HG02885 (cell line): ENCODE measurements at regions not wholly inside any gene's neighbourhood (a gene's known extent, or its start where the extent isn't known, plus 50 kb on each side); places are given as distances from the start of the nearest gene placed in this dataset.
"Not testable (repeated sequence)": the region's sequence is repeated elsewhere in the genome, so short reads cannot be mapped to it uniquely, and the experiment has no call there.

Experiments
- ATAC-seq: cut with Tn5 transposase; IDR thresholded peaks from one replicate; pipeline ENCODE4 v1.9.1; 2021; ENCODE audit warnings: mild to moderate bottlenecking; ENCODE audit not compliant: unreplicated experiment, poor library complexity

GRCh38 chr11:129625930-129626329, 189.7 kb upstream of the TMEM45B start:
- no peak for ATAC-seq

GRCh38 chr11:129631201-129631600, 184.4 kb upstream of the TMEM45B start:
- ATAC-seq, result no peak

GRCh38 chr11:129636926-129637325, 178.7 kb upstream of the TMEM45B start:
- no peak for ATAC-seq

DNA sequence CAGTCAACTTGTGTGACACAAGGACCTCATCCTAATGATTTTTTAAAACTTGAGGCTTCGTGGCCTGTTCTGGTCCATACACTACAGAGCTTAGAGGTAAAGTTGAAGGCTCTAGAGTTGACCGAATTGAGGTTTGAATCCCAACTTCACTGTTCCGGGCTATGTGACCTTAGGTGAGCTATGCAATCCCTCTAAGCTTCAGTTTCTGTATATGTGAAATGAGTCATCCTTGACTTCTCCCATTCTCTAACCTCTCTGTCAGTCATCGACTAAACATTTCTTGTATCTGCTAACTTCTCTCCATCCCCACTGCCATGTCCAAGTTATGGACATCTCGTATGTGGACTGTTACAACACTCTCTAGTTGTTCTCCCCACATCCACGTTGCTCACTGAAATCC, 178.2 kb upstream of the TMEM45B start:
- no peak for ATAC-seq

- ATAC-seq, result no peak
These were observed 177.5 kb upstream of the TMEM45B start for GRCh38 chr11:129637983-129638776.

- ATAC-seq, result no peak
These were observed 176.3 kb upstream of the TMEM45B start for GRCh38 chr11:129639300-129639699.

DNA sequence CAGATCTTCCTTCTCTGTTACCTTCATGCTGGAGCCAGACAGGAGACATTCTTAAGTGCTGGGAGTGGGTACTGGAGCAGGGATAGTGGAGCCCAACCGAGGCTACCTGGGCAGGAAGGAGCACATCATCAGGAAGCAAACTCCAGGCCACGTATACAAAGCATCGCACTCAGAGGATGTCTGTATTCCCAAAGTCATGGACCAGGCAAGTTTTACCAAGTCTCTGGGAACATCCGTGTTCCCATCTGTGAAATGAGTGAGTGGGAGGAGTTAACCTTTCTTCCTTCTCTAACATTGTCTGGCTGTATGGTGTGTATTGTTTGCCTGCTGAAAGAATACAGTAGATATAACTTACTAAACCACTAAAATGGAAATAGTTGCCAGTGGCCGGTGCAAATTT, 175.0 kb upstream of the TMEM45B start:
- ATAC-seq, result no peak

- no peak for ATAC-seq
These were observed 172.5 kb upstream of the TMEM45B start for GRCh38 chr11:129643031-129643721.

DNA sequence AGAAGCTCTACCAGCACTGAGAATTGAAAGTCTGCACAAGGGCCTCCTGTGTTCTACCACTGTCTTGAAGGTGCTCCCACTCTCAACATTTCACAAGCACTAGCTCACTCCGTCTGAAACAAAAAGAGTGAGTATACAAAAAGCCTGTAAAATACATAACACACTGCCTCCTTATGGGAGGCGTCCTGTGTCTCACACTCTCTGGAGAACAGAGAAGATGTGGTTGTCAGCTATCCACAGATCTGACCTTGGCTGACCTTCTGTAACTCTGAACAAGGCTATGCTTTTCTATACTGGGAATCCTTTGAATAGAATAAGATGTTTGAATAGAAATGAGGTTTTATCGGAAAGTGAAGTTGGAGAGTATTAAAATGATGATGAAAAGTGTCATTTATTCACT, 171.3 kb upstream of the TMEM45B start:
- no peak for ATAC-seq

DNA sequence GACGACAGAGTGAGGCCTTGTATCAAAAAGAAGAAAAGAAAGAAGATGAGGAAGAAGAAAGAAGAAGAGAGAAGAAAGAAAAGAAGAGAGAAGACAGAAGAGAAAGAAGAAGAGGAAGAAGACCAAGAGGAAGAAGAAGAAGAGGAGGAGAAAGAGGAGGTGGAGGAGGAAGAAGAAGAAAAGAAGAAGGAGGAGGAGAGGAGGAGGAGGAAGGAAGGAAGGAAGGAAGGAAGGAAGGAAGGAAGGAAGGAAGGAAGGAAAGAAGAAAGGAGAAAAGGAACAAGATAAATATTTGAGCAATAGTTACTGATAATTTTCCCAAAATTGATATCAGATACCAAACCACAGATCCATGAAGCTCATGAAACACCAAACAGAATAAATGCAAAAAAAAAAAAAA, 169.7 kb upstream of the TMEM45B start:
- no peak for ATAC-seq

- ATAC-seq, result not testable (repeated sequence)
These were observed 165.6 kb upstream of the TMEM45B start for GRCh38 chr11:129650044-129650443.

- no peak for ATAC-seq
These were observed 162.8 kb upstream of the TMEM45B start for GRCh38 chr11:129652835-129653234.

GRCh38 chr11:129655247-129655832, 160.3 kb upstream of the TMEM45B start:
- ATAC-seq, result no peak

GRCh38 chr11:129657866-129658525, 157.7 kb upstream of the TMEM45B start:
- ATAC-seq, result no peak

GRCh38 chr11:129658526-129658867, 157.2 kb upstream of the TMEM45B start:
- ATAC-seq, result no peak

DNA sequence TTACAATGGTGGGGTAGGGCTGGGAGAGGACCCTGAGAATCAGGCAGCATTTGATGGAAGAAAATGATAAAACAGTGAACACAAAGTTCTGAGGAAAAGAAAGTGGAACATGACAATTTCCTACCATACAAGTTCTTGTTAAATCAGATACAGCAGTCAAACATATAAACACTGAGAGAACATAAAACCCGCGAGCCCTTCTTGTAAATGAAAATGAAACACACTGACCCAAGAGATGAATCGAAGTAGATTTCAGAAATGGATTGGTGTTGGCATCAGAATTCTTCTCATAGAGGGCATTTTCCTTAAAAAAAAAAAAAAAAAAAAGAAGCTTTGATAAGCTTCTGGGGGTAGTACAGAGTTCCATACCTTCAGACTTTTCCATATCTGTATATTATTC, 134.7 kb upstream of the TMEM45B start:
- no peak for ATAC-seq

DNA sequence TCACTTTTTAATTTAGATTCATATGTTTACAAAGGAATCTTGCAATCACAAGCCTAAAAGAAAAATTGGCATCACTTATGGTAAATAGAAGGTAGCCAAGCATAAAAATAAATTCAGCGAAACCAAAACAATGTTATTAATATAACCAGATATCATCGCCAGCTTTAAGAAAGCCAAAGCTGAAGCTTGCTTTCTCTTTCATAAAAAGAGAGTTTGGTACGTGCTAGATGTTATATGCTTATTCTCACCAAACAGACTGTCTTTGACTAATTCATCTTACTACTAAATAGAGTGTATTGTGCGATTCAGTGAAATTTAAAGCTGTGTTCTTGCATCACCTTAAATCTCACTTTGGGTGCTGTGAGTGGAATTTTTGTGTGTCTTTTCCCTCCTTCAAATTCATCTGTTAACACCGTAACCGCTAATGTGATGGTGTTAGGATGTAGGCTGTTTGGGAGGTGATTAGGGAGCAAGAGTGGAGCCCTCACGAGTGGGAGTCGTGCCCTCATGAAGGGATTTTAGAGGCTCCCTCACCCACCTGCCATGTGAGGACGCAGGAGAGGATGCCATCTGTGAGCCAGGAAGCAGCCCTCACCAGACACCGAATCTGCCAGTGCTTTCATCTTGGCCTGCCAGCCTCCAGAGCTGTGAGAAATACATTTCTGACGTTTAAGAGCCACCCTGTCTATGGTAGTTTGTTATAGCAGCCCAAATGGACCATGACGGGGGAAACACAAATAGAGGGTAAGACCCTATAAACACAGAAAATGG, 134.1 kb upstream of the TMEM45B start:
- ATAC-seq, result no peak

DNA sequence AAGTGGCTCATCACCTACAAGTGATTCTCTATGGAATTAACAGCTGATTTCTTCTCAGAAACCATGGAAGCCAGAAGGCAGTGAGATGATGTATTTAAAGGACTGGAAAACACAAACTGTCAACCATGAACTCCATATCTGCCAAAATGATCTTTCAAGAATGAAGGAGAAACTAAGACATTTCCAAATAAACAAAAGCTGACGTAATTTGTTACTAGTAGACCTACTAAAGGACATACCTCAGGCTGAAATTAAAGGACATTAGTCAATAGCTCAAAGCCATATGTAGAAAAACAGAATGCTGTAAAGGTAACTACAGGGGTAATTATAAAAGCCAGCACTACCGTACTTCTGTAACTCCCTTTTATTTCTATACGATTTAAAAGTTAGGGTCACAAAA, 129.4 kb upstream of the TMEM45B start:
- no peak for ATAC-seq

DNA sequence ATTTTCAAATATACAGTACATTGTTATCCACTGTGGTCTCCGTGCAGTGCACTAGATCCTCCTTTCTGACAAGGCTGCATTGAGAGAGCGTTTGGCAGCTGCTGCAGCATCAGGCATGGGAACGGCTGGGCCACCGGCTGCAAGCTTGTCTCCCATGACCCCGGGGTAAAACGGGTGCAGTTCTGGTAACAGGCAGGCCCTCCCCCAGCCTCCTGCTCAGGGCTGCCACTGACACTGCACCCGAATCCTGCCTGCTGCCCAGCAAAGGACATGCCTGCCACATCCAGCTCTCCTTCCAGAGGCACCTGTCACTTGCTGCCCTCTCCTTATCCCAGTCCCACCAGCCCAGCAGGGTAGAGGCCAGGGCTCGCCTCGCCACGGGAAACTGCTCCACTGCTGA, 124.5 kb upstream of the TMEM45B start:
- no peak for ATAC-seq

GRCh38 chr11:129694538-129694937, 121.1 kb upstream of the TMEM45B start:
- ATAC-seq, result no peak
